ENCODE measurements at regions not wholly inside any gene's neighbourhood (a gene's known extent, or its start where the extent isn't known, plus 50 kb on each side); places are given as distances from the start of the nearest gene placed in this dataset.
"Not testable (repeated sequence)": the region's sequence is repeated elsewhere in the genome, so short reads cannot be mapped to it uniquely, and the experiment has no call there.

- TF ChIP-seq PAX5 (IDR thresholded peaks at IDR 0.05; ENCODE audit: insufficient read depth, low read length, severe bottlenecking) (no peak), SPI1 (IDR thresholded peaks at IDR 0.05; ENCODE audit: low read depth, low read length) (no peak), POLR2AphosphoS5 (IDR thresholded peaks at IDR 0.05; ENCODE audit: low read depth, low read length) (no peak), POLR2A (IDR thresholded peaks at IDR 0.05; ENCODE audit: low read depth, low read length) (no peak), POU2F2 (IDR thresholded peaks at IDR 0.05; ENCODE audit: low read depth, low read length) (no peak), TAF1 (IDR thresholded peaks at IDR 0.05; ENCODE audit: low read depth, low read length) (no peak)
- DNase-seq (ENCODE audit: insufficient read length, low spot score) (no peak), FAIRE-seq (no peak)
Measured at GRCh38 chr7:106518239-106518638, 142.7 kb downstream of the CCDC71L start.

- no peak for DNase-seq (ENCODE audit: insufficient read length, low spot score)
- TF ChIP-seq TAF1 (IDR thresholded peaks at IDR 0.05; ENCODE audit: low read depth, low read length) (no peak), PAX5 (IDR thresholded peaks at IDR 0.05; ENCODE audit: insufficient read depth, low read length, severe bottlenecking) (no peak), SPI1 (IDR thresholded peaks at IDR 0.05; ENCODE audit: low read depth, low read length) (no peak), POLR2A (IDR thresholded peaks at IDR 0.05; ENCODE audit: low read depth, low read length) (no peak), POLR2AphosphoS5 (IDR thresholded peaks at IDR 0.05; ENCODE audit: low read depth, low read length) (no peak), POU2F2 (IDR thresholded peaks at IDR 0.05; ENCODE audit: low read depth, low read length) (no peak)
- no peak for FAIRE-seq
Measured at GRCh38 chr7:106517508-106517907, 143.4 kb downstream of the CCDC71L start.

DNA sequence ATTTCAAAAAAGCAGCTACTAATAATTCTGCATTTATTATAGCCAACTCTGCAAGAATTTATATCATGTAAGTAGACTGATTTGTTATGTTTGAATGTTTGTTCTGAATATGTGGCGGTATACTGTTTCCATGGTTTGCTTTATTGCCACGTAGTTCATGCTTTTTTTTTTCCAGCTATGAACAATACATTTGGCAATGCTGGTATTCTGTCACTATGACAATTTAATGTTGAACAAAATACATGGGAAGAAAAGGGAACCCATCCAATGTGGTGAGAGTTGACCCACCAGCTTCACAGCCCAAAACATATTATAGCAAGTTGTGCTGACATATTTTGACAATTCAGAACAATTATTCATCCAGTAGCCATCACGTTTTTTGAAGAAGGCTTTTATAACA, 145.6 kb downstream of the CCDC71L start:
- FAIRE-seq: no peak
- TF ChIP-seq POLR2A (IDR thresholded peaks at IDR 0.05; ENCODE audit: low read depth, low read length) (no peak), PAX5 (IDR thresholded peaks at IDR 0.05; ENCODE audit: insufficient read depth, low read length, severe bottlenecking) (no peak), SPI1 (IDR thresholded peaks at IDR 0.05; ENCODE audit: low read depth, low read length) (no peak), POU2F2 (IDR thresholded peaks at IDR 0.05; ENCODE audit: low read depth, low read length) (no peak), POLR2AphosphoS5 (IDR thresholded peaks at IDR 0.05; ENCODE audit: low read depth, low read length) (no peak), TAF1 (IDR thresholded peaks at IDR 0.05; ENCODE audit: low read depth, low read length) (no peak)
- no peak for DNase-seq (ENCODE audit: insufficient read length, low spot score)

DNA sequence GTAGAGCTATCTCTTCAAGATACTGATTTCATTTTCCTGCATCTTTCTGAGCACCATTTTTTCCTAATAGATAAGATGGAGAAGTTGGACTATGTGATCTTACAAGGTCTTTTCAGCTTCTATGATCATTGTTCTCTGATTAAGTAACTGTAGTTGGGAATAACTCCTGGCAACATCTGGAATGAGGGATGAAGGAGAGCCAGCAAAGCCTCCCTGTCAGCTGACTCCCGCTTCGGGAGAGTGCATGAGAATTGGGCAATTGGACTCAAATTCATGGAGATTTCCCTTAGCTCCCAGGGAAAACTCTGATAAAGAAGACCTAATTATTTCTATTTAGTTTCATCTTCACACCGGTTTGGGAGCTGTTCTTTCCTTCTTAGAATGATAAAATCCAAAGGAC, 146.1 kb downstream of the CCDC71L start:
- no peak for TF ChIP-seq POU2F2 (IDR thresholded peaks at IDR 0.05; ENCODE audit: low read depth, low read length)
- TF ChIP-seq POLR2A (IDR thresholded peaks at IDR 0.05; ENCODE audit: low read depth, low read length): no peak
- TF ChIP-seq POLR2AphosphoS5 (IDR thresholded peaks at IDR 0.05; ENCODE audit: low read depth, low read length): no peak
- no peak for TF ChIP-seq SPI1 (IDR thresholded peaks at IDR 0.05; ENCODE audit: low read depth, low read length)
- TF ChIP-seq PAX5 (IDR thresholded peaks at IDR 0.05; ENCODE audit: insufficient read depth, low read length, severe bottlenecking): no peak
- TF ChIP-seq TAF1 (IDR thresholded peaks at IDR 0.05; ENCODE audit: low read depth, low read length): no peak
- FAIRE-seq (no peak), DNase-seq (ENCODE audit: insufficient read length, low spot score) (no peak)

- no peak for TF ChIP-seq POU2F2 (IDR thresholded peaks at IDR 0.05; ENCODE audit: low read depth, low read length)
- FAIRE-seq (no peak), DNase-seq (ENCODE audit: insufficient read length, low spot score) (no peak)
Measured at GRCh38 chr7:106512217-106512616, 148.7 kb downstream of the CCDC71L start.

DNA sequence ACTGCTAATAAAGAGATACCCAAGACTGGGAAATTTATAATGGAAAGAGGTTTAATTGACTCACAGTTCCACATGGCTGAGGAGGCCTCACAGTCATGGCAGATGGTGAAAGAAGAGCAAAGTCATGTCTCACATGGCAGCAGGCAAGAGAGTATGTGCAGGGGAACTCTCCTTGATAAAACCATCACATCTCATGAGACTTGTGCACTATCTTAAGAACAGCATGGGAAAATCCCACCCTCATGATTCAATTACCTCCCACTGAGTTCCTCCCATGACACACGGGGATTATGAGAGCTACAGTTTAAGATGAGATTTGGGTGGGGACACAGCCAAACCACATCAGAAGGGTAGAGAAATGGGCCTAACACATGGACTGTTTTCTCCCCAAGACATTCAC, 156.3 kb downstream of the CCDC71L start:
- TF ChIP-seq POU2F2 (IDR thresholded peaks at IDR 0.05; ENCODE audit: low read depth, low read length) (no peak), POLR2A (IDR thresholded peaks at IDR 0.05; ENCODE audit: low read depth, low read length) (no peak), POLR2AphosphoS5 (IDR thresholded peaks at IDR 0.05; ENCODE audit: low read depth, low read length) (no peak), TAF1 (IDR thresholded peaks at IDR 0.05; ENCODE audit: low read depth, low read length) (no peak), PAX5 (IDR thresholded peaks at IDR 0.05; ENCODE audit: insufficient read depth, low read length, severe bottlenecking) (no peak), SPI1 (IDR thresholded peaks at IDR 0.05; ENCODE audit: low read depth, low read length) (no peak)
- FAIRE-seq: no peak
- no peak for DNase-seq (ENCODE audit: insufficient read length, low spot score)

DNA sequence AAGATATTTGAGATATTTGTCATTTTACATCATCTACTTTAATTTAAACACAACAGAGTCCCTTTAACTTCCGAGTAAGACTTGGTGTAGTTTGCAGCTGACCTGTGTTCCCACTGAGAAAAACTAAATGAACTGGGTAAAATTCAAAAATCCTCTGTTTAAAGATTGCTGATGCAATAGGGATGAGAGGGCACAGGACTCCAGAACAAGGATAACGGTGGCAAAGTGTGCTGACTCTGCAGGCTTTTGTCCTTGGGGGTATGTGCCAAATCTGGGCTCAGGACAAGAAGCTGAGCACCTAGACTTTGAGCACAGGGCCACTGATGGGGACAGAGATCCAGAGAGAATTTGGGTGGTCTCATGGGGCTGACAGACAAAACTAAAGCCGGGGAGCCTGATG, 156.8 kb downstream of the CCDC71L start:
- TF ChIP-seq POLR2A (IDR thresholded peaks at IDR 0.05; ENCODE audit: low read depth, low read length) (no peak), POLR2AphosphoS5 (IDR thresholded peaks at IDR 0.05; ENCODE audit: low read depth, low read length) (no peak), POU2F2 (IDR thresholded peaks at IDR 0.05; ENCODE audit: low read depth, low read length) (no peak), SPI1 (IDR thresholded peaks at IDR 0.05; ENCODE audit: low read depth, low read length) (no peak), TAF1 (IDR thresholded peaks at IDR 0.05; ENCODE audit: low read depth, low read length) (no peak), PAX5 (IDR thresholded peaks at IDR 0.05; ENCODE audit: insufficient read depth, low read length, severe bottlenecking) (no peak)
- no peak for DNase-seq (ENCODE audit: insufficient read length, low spot score)
- no peak for FAIRE-seq

DNA sequence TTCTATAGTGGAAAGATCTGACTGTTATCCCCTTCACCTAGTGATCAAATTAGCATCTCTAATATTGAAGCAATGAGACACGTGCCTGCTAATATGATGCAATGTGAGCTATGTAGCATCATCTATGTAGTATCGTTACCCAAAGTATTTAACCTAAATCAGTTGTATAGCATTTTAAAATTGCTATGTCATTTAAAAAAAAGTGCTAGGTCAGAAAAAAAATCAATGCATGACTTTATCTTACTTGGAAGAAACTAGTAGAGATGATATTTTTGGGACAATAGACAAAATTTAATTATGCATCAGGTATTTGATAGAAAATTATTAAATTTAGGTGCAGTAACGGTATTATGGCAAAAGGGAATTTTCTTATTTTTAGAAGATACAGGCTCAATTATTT, 157.3 kb downstream of the CCDC71L start:
- TF ChIP-seq PAX5 (IDR thresholded peaks at IDR 0.05; ENCODE audit: insufficient read depth, low read length, severe bottlenecking) (no peak), POLR2A (IDR thresholded peaks at IDR 0.05; ENCODE audit: low read depth, low read length) (no peak)
- DNase-seq (ENCODE audit: insufficient read length, low spot score) (no peak), FAIRE-seq (no peak)

DNA sequence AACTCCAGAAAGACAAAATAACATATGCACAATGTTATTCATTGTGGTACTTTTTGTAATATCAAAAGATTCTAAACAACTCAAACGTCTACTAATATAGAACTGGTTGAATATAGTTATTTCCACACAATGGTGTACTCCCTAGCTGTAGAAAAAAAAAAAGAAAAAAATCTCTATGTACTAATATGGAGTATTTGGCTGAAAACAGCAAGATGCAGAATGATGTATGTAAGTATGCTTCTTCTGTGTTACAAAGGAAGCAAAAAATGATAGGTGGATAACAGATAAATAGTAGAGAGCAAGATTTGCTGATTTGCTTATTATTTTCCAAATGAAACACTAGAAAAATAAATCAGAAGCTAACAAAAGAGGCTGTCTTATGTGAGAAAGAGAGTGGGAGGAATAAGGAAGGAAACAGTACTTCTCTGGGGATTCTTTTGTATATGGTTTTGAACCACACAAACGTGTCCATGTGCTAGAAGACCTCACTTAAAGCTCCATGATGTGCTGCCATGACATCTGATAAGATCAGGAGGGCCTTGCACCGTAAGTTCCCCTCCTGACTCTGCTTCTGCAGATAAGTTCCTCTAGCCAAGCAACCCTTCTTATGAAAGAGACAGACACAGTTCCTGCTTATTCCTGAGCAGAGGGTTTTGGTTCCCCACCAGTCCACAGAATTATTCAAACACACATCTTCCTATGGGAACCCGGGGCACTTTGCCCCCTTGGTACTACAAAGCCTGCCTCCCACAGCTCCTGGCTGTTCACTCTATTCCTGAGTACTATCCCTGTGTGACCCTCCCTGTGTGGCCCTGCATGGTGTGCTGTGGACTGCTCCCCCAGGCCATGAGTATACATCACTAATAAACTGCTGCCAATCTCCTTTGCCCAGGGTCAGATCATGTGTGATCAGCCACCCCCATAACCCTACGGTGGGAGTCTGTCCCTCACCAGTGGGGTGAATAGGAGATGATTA, 159.1 kb downstream of the CCDC71L start:
- no peak for FAIRE-seq
- TF ChIP-seq POLR2A (IDR thresholded peaks at IDR 0.05; ENCODE audit: low read depth, low read length) (no peak), TAF1 (IDR thresholded peaks at IDR 0.05; ENCODE audit: low read depth, low read length) (no peak), PAX5 (IDR thresholded peaks at IDR 0.05; ENCODE audit: insufficient read depth, low read length, severe bottlenecking) (no peak), POLR2AphosphoS5 (IDR thresholded peaks at IDR 0.05; ENCODE audit: low read depth, low read length) (no peak), SPI1 (IDR thresholded peaks at IDR 0.05; ENCODE audit: low read depth, low read length) (no peak), POU2F2 (IDR thresholded peaks at IDR 0.05; ENCODE audit: low read depth, low read length) (no peak)
- no peak for DNase-seq (ENCODE audit: insufficient read length, low spot score)

- no peak for DNase-seq (ENCODE audit: insufficient read length, low spot score)
- FAIRE-seq: no peak
Measured at GRCh38 chr7:106499897-106500296, 161.1 kb downstream of the CCDC71L start.

GRCh38 chr7:106498005-106498404, 163.0 kb downstream of the CCDC71L start:
- DNase-seq (ENCODE audit: insufficient read length, low spot score); FAIRE-seq: not testable (repeated sequence)

More at GRCh38 chr7:106499897-106500296, 161.1 kb downstream of the CCDC71L start:
- TF ChIP-seq POLR2A (IDR thresholded peaks at IDR 0.05; ENCODE audit: low read depth, low read length) (no peak), PAX5 (IDR thresholded peaks at IDR 0.05; ENCODE audit: insufficient read depth, low read length, severe bottlenecking) (no peak), POLR2AphosphoS5 (IDR thresholded peaks at IDR 0.05; ENCODE audit: low read depth, low read length) (no peak), POU2F2 (IDR thresholded peaks at IDR 0.05; ENCODE audit: low read depth, low read length) (no peak), SPI1 (IDR thresholded peaks at IDR 0.05; ENCODE audit: low read depth, low read length) (no peak), TAF1 (IDR thresholded peaks at IDR 0.05; ENCODE audit: low read depth, low read length) (no peak)

All from GM12891 (cell line).